K562 (cell line): ENCODE measurements at regions not wholly inside any gene's neighbourhood (a gene's known extent, or its start where the extent isn't known, plus 50 kb on each side); places are given as distances from the start of the nearest gene placed in this dataset.

Experiments used
- CHD7 ChIP-seq: fragments of 200-600 bp; sonication (generic); IDR thresholded peaks from one replicate; pipeline ENCODE4 v1.6.1; 2012; ENCODE audit warnings: mild to moderate bottlenecking, low read depth, low read length, inconsistent platforms
- CREB3 ChIP-seq: fragments of 450-650 bp; conservative IDR thresholded peaks from 2 replicates; pipeline ENCODE4 v1.6.1; 2016; ENCODE audit warnings: missing genetic modification characterization, low read depth, mild to moderate bottlenecking, missing compliant biosample characterization, moderate library complexity
- DMBX1 ChIP-seq: fragments of 250-450 bp; sonication (Bioruptor Pico); IDR thresholded peaks from 2 replicates; pipeline ENCODE4 v1.8.0; 2022; ENCODE audit warnings: inconsistent platforms, mild to moderate bottlenecking, moderate library complexity, borderline replicate concordance
- E2F8 ChIP-seq: fragments of 450-650 bp; IDR thresholded peaks from 2 replicates; pipeline ENCODE4 v1.7.1; 2018; ENCODE audit warnings: mild to moderate bottlenecking, low read depth; ENCODE audit not compliant: partially characterized antibody
- KAT7 ChIP-seq: sonication (generic); formaldehyde crosslinking; IDR thresholded peaks from 2 replicates; pipeline ENCODE4 v1.8.0; 2022; ENCODE audit warnings: missing genetic modification reagents, mild to moderate bottlenecking, borderline replicate concordance
- MEIS2 ChIP-seq: fragments of 450-650 bp; IDR thresholded peaks from 2 replicates; pipeline ENCODE4 v1.6.1; 2014; ENCODE audit warnings: mild to moderate bottlenecking; ENCODE audit not compliant: partially characterized antibody
- ZBTB12 ChIP-seq: fragments of 250-450 bp; sonication (Bioruptor Pico); IDR thresholded peaks from 2 replicates; pipeline ENCODE4 v1.4.0; 2020

- TF ChIP-seq CREB3 (tag) (no peak), ZBTB12 (CRISPR knock-in tag) (no peak), CHD7 (no peak), KAT7 (no peak), E2F8 (no peak), DMBX1 (CRISPR knock-in tag) (no peak), MEIS2 (no peak)
Measured at GRCh38 chr19:29115181-29115580, 97.8 kb downstream of the UQCRFS1 start (continued).
